M059J (cell line): ENCODE measurements at regions not wholly inside any gene's neighbourhood (a gene's known extent, or its start where the extent isn't known, plus 50 kb on each side); places are given as distances from the start of the nearest gene placed in this dataset.

Source experiments
- DNase-seq: peaks from one replicate; pipeline ENCODE4 v3.0.0-alpha.2; 2012; ENCODE audit warnings: low read depth

DNA sequence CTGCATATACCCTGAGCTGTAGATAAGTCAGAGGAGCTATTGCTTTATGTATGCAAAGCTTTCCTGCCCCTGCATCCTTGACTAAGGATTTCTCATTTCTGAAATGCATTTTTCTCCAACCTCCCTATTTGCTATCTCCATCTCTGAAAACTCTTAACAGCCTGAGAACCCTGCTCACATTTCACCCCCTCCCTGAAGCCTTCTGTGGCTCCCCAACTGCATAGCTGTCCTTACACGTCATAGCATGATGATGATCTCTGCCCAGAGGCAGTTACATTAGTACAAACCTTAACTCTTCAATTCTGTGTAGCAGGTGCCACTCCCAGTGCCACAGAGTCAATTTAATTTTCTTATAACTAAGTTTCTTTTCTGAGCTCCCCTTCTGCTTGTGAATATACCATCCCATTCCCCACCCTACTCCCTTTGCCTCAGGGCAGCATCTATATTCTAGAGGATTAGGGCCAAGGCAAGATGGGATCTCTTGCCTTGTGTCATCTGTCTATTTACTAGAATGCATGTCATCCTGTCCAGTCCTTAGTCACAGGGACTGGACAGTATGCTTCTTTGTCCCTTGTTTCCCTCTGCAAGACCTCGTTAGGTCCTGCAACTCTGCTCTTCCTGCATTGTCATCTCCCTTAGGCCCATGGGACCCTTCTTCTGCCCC lies 149.7 kb upstream of the SPRY4 start:
- peak; percentile 48 for DNase-seq

DNA sequence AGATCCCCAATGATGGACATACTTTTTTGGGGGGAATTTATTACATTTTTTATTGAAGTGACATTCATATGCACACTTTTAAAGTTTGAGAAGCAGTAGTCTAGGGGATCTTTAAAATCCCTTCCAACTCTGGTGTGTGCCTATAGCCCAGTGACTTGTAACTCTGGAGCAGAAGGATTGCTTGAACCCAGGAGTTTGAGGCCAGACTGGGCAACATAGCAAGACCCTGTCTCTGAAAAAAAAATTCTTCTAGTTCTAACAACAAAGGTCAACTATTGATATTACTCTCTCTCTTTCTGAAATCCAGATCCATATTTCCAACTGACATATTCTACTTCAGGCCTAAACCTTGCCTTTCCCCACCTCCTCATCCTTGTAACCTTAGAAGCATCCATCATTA lies 148.2 kb upstream of the SPRY4 start:
- DNase-seq, result no peak

DNA sequence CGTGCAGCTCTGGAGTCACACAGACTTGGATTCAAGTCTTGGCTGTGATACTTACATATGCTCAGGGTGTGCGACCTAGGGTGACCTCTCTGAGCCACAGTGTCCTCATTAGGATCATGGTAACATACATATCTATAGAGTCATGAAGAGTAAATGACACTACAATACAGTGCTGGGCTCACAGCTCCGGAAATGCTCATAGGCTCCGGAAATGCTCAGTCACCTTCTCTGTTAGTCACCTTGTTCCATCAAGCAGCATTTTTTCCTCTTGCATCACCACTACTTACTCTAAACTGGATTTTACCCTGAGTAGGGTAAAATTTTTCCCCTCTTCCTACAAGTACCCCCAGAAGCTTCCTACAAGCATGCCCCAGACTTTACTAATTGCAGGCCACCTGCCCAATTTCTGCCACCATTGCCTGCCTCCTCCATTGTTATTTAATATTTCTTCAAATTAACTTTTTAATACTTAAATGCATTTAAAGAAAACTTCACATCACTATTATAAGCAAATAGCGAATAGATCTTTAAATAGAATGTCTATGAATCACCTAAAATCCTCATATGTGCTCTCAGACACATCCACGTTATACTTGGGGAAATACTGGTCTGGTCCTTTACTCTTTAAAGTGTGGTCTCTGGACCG lies 147.6 kb upstream of the SPRY4 start:
- DNase-seq, result peak; percentile 93

GRCh38 chr5:142466195-142466971 lies 141.6 kb upstream of the SPRY4 start:
- no peak for DNase-seq

- DNase-seq, result no peak
These were observed 140.7 kb upstream of the SPRY4 start for GRCh38 chr5:142465476-142465875.

DNA sequence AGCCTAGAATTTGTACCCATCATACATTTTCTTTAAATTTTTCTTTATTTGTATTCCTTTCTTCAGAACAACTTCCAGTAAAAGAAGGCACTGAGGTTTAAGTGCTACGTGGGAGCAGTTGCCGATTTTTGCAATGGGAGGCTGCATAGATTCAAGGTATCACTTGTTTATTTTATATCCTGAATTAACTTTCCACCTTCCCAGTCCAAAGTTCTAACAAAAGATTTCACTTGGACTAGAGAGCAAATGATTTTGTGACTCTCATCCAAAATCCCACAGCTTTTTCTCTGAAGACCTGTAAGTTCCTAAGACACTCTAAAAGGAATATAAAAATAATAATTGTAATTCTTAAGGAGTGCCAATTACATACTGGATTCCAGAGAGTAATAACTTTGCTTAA lies 139.1 kb upstream of the SPRY4 start:
- no peak for DNase-seq

DNA sequence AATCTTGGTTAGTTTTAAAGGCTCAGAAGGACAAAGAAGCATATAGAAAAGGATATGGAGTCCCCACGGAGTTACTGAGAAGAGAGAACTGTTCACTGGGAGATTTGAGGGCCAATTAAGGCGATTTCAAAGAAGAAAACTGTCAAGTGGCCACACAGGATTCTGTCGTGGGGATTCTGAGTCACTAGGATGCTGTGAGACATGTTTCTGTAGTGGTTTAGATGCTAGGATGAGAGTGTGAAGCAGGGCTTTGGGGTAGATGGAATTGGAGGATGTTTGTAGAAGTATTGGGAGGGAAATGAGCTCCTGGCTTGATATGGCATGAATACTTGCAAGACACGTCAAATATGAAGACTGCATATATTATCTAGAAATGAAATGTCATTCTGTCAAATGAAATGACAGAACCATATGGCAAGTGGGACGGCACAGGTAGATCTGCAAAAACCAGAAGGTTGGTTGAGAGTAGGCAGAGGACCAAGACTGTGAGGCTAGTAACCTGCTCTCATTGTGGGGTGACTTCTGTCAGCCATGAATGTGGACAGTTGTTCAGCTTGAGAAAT lies 136.3 kb upstream of the SPRY4 start:
- peak; percentile 11 for DNase-seq

GRCh38 chr5:142459209-142459608 lies 134.4 kb upstream of the SPRY4 start:
- DNase-seq, result no peak

- DNase-seq, result no peak
These were observed 131.0 kb upstream of the SPRY4 start for GRCh38 chr5:142455856-142456255.

- DNase-seq, result no peak
These were observed 129.1 kb upstream of the SPRY4 start for GRCh38 chr5:142453932-142454331.

DNA sequence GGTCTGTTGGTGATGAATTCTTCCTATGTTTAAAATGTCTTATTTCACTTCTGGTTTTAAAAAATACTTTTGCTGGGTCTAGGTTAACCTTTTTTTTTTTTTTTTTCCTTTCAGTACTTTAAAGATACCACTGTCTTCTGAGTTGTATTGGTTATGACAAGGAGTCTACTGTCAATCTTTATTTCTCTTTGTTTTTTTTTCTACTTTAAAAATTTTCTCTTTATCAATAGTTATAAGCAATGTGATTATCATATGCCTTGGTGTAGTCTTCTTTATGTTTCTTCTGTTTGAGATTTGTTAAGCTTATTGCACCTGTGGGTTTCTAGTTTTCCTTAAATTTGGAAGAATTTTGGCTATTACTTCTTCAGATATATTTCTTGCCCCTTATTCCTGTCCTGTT lies 125.6 kb upstream of the SPRY4 start:
- no peak for DNase-seq

DNA sequence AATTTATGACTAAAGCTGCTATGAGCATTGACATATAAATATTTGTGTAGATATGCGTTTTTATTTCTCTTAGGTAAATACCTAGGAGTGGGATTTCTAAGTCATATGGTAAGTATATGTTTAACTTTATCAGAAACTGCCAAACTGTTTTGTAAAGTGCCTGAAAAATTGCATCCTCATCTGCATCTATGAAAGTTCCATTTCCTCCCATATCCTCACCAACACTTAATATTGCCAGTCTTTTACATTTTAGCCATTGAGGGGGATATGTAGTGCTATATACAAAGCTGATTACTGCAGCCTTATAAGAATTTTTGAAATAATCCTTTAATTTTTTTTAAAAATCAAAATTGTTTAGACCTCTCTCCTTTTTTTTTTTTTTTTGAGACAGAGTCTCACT lies 123.1 kb upstream of the SPRY4 start:
- no peak for DNase-seq

- DNase-seq, result no peak
These were observed 122.1 kb upstream of the SPRY4 start for GRCh38 chr5:142446960-142447279.

DNA sequence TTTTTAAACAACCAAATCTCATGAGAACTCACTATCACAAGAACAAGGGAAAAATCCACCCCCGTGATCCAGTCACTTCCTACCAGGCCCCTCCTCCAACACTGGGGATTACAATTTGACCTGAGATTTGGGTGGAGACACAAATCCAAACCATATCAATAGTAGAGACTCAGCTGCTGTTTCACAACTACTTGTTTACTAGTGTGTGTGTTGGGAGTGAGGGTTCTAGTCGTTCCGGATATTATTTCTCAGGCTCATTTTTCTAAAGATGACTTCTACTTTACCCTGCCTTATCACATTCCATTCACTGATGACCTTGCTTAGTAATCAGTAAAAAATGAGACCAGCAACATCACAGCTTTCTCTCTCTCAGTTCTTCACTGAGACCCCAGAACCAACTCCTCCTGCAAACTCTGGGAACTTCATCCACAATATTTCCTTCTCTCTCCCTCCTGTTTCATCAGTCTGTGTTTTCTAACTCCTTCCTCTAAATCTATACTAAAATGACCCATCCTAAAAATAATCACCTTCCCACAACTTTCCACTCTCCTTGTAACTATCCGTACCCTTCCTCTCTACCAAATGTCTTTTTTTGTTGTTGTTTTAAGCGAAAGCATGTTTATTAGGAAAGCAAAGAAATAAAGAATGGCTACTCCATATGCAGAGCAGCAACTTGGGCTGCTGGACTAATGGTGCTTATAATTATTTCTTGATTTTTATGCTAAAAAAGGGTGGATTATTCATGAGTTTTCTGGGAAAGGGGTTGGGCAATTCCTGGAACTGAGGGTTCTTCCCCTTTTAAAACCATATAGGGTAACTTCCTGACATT lies 121.5 kb upstream of the SPRY4 start:
- peak; percentile 79 for DNase-seq

GRCh38 chr5:142445266-142445665 lies 120.4 kb upstream of the SPRY4 start:
- DNase-seq, result peak; percentile 45

GRCh38 chr5:142441616-142442015 lies 116.8 kb upstream of the SPRY4 start:
- DNase-seq, result no peak

DNA sequence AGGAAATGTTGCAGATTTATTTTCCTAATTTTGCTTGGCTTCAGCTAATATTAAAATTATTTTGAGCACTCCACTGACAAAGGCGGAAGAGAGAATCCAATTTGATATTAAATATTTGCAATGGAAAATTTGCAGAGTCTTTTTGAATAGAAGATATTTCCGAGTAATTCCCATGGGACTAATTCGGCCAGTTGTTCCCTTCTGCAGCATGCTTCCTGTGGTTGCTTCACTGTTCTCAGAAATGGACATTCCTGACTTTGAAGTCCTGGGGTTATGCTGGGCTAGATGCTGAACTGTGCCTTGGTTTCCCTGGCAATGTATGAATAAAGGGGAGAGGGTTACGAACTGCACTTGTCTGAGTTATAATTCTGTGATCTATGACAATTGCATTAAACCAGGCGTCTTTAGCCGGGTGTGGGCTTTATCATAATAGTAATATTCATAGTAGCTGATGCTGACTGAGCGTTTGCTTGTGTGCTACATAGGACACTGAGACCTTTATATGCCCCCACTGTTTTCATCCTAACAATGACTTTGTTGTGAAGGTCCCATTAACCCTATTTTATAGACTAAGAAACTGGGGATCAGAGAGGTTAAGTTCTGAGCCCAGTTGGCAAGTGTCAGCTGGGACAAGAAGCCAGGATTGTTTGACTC lies 114.5 kb upstream of the SPRY4 start:
- no peak for DNase-seq

- DNase-seq, result no peak
These were observed 113.8 kb upstream of the SPRY4 start for GRCh38 chr5:142438573-142438972.

DNA sequence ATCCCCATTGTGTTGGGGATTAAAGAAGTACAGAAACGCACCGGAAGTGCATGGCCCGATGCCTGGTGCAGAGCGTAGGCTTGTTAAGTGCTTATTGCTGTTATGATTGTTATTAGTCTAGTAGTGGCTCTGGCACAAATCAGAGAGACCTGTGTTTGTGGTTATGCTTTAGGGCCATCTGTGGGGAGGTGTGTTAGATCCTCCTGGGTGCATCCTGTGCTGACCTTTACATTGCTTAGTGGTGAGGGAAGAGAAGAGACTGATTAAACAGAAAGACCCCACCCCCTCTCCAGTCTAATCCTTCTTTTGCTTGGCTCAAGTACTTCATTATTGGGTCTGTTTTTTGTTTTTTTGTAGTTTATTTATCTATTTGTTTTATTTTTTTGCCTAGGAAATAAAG lies 112.7 kb upstream of the SPRY4 start:
- no peak for DNase-seq

DNA sequence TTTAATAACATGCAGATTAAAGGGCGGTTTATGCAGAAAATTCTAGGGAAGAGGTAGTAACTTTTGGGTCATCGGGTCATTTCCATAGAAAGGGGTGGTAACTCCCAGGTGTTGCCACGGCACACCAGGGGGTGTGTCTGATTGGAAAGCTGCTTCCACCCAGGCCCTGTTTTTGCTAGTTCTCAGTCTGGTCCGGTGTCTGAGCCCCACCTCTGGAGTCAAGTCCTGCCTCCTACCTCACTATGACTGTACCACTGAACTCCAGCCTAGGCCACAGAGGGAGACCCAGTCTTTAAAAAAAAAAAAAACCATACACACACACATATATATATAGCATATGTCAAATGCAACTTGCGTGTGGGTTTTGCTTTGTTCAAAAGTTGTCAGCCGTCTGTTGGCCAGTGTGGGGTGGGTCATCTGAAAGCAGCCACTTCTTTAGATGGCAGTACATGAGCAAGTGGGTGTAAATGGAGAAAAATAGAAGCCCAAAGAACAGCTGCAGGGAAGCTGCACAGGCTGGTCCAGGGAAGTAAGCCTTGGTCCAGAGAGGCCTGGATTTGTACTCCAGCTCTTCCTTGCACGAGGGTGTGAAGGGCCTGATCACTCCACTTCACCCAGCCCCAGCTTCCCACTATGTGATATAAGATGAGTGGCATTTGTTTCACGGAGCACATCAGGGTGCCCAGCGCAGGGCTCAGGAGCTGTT lies 110.7 kb upstream of the SPRY4 start:
- DNase-seq, result no peak

GRCh38 chr5:142434322-142434612 lies 109.4 kb upstream of the SPRY4 start:
- no peak for DNase-seq
